Omental fat pad (tissue), 3 donors: ENCODE measurements at regions not wholly inside any gene's neighbourhood (a gene's known extent, or its start where the extent isn't known, plus 50 kb on each side); places are given as distances from the start of the nearest gene placed in this dataset.

ENCODE experiments used
- ATAC-seq: fragments of 150-250 bp; one replicate; pipeline ENCODE4 v1.9.1; 2016; ENCODE audit warnings: mild to moderate bottlenecking, moderate library complexity; ENCODE audit not compliant: low FRiP score
- DNase-seq: peaks from one replicate; pipeline ENCODE4 v3.0.0-alpha.2; 2019; ENCODE audit warnings: low spot score
- TF ChIP-seq, protein P1 (sequence below), 3 donors: fragments of 450-650 bp; IDR thresholded peaks; one replicate each; pipeline ENCODE4 v1.5.1; 2016 to 2017; ENCODE audit warnings: antibody characterized with exemption in 3 of 3, mild to moderate bottlenecking in 3 of 3, moderate library complexity in 2 of 3

- TF ChIP-seq, protein P1, sequence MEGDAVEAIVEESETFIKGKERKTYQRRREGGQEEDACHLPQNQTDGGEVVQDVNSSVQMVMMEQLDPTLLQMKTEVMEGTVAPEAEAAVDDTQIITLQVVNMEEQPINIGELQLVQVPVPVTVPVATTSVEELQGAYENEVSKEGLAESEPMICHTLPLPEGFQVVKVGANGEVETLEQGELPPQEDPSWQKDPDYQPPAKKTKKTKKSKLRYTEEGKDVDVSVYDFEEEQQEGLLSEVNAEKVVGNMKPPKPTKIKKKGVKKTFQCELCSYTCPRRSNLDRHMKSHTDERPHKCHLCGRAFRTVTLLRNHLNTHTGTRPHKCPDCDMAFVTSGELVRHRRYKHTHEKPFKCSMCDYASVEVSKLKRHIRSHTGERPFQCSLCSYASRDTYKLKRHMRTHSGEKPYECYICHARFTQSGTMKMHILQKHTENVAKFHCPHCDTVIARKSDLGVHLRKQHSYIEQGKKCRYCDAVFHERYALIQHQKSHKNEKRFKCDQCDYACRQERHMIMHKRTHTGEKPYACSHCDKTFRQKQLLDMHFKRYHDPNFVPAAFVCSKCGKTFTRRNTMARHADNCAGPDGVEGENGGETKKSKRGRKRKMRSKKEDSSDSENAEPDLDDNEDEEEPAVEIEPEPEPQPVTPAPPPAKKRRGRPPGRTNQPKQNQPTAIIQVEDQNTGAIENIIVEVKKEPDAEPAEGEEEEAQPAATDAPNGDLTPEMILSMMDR (IDR thresholded peaks at IDR 0.05), result no peak
- DNase-seq (no peak), ATAC-seq (no peak)
Measured at GRCh38 chr11:81002374-81002773, 1561.5 kb upstream of the TENM4 start.

DNA sequence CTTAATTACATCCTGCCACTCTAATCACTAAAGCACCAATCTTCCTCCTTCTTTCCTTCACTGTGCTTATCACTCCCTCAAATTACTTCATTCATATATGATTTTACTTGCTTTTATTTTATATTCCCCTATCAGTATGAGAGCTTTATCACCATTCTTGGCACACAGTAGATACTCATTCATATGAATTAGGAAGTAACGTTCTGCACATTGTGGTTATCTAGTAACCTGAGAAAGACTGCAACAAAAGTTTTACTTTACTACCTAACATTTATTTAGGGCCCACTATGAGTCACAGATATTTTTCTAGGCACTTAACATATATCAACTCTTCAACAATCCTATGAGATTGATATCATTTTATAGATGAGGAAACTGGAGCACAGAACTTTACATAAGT is 1559.9 kb upstream of the TENM4 start:
- ATAC-seq (no peak), DNase-seq (no peak)
- TF ChIP-seq, protein P1 (IDR thresholded peaks at IDR 0.05), result no peak

DNA sequence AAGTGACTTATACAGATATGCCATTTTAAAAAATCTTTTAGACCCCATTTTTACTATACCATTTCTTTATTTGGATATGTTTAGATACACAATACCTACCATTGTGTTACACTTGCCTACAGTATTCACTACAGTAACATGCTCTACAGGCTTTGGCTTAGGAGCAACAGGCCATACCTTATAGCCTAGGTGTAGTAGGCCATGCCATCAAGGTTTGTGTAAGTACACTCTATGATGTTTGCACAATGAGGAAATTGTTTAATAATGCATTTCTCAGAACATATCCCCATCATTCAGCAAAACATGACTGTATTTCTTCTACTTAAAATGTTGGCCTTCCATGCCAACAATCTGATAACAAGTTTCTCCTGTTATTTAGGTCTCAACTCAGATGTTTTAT is 1559.5 kb upstream of the TENM4 start:
- ATAC-seq (no peak), DNase-seq (no peak)
- TF ChIP-seq, protein P1 (IDR thresholded peaks at IDR 0.05), result no peak

DNA sequence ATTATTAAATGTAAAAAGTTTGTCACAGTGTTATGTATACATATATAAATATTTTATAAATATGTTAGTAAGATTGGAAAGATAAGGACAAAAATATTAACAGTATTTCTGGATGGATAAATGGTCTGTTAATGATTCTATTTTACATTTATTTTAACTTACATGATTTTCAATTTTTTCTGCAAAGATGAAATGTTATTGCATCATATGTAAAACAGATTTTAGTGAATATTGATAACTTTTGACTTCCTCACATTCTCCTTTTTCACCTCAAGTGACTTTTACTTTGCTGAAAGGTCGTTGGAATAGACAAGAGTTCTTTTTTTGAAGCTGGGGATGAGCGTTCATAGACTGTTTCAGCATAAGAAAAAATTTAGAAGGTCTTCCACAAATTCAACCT is 1554.7 kb upstream of the TENM4 start:
- ATAC-seq (no peak), DNase-seq (no peak)
- TF ChIP-seq, protein P1 (IDR thresholded peaks at IDR 0.05), result no peak

DNA sequence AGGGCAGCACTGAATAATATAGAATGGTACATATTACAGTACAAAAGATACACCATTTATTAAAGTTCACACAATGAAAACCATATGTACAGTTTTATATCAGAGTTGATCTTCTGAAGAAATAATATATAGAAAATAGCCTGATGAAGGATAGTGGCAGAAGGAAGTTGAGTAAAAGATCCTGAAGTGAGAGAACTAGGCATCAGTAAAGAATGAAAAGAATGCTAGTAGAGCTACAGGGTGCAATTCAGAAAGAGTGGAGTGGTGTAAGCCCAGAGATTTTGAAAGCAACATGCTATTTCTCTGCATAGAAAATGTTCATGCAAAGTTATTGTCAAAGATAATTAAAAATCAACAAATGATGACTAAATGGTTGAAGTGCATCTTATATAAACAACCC is 1552.7 kb upstream of the TENM4 start:
- ATAC-seq (no peak), DNase-seq (no peak)
- TF ChIP-seq, protein P1 (IDR thresholded peaks at IDR 0.05), result no peak

DNA sequence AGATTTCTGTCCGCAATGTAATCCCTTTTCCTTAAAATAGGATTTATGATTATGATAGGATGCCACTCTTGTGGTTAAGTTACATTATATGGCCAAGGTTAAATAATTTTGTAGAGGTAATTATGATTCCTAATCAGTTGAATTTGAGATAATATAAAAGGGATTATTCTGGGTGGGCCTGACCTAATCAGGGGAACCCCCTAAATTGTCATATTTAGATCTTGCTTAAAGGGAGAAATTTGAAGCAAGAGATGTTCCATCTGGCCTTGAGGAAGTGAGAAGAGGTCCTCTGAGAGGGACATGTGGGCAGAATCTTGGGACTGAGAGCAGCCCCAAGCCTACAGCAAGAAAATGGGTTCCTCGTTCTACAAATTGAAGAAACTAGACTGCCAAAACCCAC is 1550.1 kb upstream of the TENM4 start:
- no peak for ATAC-seq

DNA sequence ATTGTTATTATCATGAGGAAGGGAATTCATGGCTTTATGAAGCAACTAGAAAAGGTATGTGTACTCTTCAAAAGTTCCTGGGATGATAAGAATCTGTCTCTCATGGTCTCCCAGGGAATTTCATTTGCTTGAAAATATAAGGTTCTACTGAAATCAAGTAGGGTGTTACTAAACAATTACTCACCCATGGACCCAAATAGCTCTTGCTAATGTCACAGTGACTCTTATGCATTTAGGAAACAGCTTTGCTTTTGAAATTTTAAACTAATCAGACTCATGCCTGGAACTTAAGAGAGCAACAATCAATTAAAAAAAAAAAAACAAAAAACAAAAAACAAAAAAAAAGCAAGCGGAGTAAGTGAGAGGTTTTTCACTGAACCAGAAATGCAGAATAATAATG is 1546.3 kb upstream of the TENM4 start:
- TF ChIP-seq, protein P1 (IDR thresholded peaks at IDR 0.05), result no peak
- DNase-seq (no peak), ATAC-seq (no peak)

More for the DNA sequence above, 1550.1 kb upstream of the TENM4 start:
- no peak for DNase-seq
- TF ChIP-seq, protein P1 (IDR thresholded peaks at IDR 0.05), result no peak
